ENCODE measurements at regions not wholly inside any gene's neighbourhood (a gene's known extent, or its start where the extent isn't known, plus 50 kb on each side); places are given as distances from the start of the nearest gene placed in this dataset.

DNA sequence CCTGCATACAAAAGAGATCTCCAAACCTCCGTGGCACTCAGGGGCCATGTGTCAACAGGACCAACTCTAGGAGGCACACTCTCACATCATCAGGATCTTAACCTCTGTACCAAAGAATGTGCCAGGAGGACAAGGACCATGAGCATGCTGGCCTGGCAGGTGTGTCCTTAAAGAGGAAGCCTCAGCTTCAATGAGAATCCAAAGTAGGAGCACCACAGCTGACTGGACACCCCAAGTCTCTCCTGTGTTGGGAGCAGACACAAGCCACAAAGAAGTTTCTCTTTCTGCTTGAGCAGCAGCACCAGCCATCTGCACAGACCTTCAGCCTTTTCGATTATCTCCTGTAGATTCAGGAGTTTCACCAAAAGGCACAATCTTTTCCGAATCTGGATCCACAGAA, 1734.5 kb downstream of the TP53TG3F start:
- no peak overlapping the region for H3K4me3 Mint-ChIP-seq
- H3K9me3 Mint-ChIP-seq = peaks cover 3 to 5% of the 10 kb centered on the region in 2 donors
- H3K36me3 Mint-ChIP-seq (ENCODE audit: insufficient read depth in 2 of 2) = no peaks in the 10 kb centered on the region
- no peaks in the 10 kb centered on the region for H3K27me3 Mint-ChIP-seq (ENCODE audit: low read depth)
- DNase-seq = no peak
- no peaks in the 10 kb centered on the region for H3K4me1 Mint-ChIP-seq (ENCODE audit: low read depth)
- no peak overlapping the region for H3K27ac Mint-ChIP-seq
- no peak for ATAC-seq (replicated peaks in 1 of 2)

DNA sequence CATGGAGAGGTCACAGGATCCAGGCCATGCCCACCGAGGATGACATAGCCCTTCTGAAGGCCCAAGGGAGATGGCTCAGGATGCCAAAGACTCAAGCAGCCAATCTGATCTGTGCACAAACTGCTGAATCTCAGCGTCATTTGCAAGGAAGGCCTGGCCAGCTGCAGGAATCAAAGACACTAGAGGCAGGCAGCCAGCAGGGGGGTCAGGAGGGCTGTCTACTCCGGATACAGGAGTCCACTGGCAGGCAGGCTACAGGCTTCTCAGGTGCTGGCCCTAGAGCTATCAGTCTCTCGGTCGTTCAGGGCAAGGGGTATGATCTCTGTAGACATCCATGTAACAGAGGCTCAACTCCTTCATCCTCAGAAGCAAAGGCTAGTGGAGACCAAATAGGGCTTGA, 1735.3 kb downstream of the TP53TG3F start:
- ATAC-seq (replicated peaks in 1 of 2) = no peak
- no peaks in the 10 kb centered on the region for H3K36me3 Mint-ChIP-seq (ENCODE audit: insufficient read depth in 2 of 2)
- H3K27me3 Mint-ChIP-seq (ENCODE audit: low read depth) = no peaks in the 10 kb centered on the region
- no peak for DNase-seq
- H3K4me3 Mint-ChIP-seq = no peak overlapping the region
- peaks cover 5% of the 10 kb centered on the region in 2 donors for H3K9me3 Mint-ChIP-seq
- no peaks in the 10 kb centered on the region for H3K4me1 Mint-ChIP-seq (ENCODE audit: low read depth)
- no peak overlapping the region for H3K27ac Mint-ChIP-seq

DNA sequence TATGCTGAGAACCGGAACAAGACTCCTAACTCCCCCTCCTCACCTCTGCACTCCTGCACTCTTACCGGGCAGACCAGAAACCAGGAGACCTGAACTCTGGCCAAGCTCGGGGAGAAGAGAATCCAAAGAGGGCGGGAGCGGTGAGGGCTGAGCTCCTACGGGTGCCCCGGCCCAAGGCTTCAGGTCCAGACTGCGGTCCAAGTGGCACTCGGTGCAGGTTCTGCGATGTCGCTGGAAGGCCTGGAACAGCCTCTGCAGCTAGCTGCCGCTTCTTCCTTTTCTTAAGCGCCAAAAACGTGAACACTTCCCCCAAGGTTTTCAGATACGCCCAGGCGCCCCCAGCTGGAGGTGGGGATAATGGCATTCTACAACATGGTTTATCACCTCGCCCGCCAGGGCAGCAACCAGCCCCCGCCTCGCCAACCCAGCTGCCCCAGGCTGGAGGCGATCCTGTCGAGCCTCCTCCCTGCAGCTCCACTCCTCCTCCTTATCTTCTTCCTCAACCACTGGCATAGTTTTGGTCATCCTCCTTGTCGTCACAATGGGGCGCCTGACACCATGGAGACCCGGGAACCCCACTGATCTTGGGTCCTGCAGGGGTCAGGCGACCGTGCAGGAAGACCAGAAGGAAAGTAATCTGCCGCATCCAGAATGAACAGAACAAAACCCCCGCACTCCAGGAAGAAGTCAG, 1735.9 kb downstream of the TP53TG3F start:
- no peak for ATAC-seq (replicated peaks in 1 of 2)
- Mint-ChIP-seq H3K27ac (no peak overlapping the region), H3K36me3 (ENCODE audit: insufficient read depth in 2 of 2) (no peaks in the 10 kb centered on the region), H3K4me3 (no peak overlapping the region), H3K27me3 (ENCODE audit: low read depth) (no peaks in the 10 kb centered on the region), H3K4me1 (ENCODE audit: low read depth) (no peaks in the 10 kb centered on the region), H3K9me3 (peaks cover 5 to 8% of the 10 kb centered on the region in 2 donors)
- no peak for DNase-seq

DNA sequence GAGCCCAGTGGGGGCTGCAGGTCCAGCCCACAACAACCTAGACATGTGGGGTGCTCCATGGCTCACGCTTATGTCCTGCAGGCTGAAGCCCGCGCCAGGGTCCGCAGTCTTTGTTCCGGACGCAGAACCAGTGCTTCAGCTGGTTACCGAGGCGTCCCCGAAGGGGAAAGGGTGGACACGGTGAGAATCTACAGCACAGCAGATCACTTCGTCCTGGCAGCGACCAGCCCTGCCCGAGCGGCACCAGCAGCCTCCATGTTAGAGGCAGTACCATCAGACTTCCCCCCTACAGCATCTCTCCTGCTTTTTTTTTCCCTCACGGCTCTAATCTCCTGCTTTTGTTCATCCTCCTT, 1736.4 kb downstream of the TP53TG3F start:
- H3K27ac Mint-ChIP-seq = no peak overlapping the region
- no peak overlapping the region for H3K4me3 Mint-ChIP-seq
- ATAC-seq (replicated peaks in 1 of 2) (no peak), DNase-seq (no peak)
- H3K9me3 Mint-ChIP-seq = peaks cover 5 to 8% of the 10 kb centered on the region in 2 donors
- no peaks in the 10 kb centered on the region for H3K4me1 Mint-ChIP-seq (ENCODE audit: low read depth)
- H3K36me3 Mint-ChIP-seq (ENCODE audit: insufficient read depth in 2 of 2) = no peaks in the 10 kb centered on the region
- no peaks in the 10 kb centered on the region for H3K27me3 Mint-ChIP-seq (ENCODE audit: low read depth)

DNA sequence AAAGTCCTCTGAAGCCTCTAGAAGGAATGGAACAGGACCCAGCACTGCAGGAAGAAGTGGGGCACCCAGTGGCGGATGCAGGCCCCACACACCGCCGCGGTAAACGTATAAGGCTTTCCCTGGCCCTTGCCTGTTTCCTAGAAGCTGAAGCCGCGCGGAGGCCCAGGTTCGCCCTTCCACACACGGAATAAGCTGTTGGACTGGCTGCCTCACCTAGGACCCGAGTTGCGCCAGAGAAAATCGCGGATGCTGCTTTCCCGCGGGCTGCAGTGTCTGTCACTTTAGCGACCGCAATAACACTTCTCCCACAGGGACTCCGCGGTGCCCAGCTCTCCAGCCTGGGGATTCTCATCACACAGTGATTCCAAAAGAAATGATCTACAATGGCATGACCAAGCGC, 1736.9 kb downstream of the TP53TG3F start:
- no peaks in the 10 kb centered on the region for H3K36me3 Mint-ChIP-seq (ENCODE audit: insufficient read depth in 2 of 2)
- ATAC-seq (replicated peaks in 1 of 2) (no peak), DNase-seq (no peak)
- H3K27ac Mint-ChIP-seq = no peak overlapping the region
- H3K27me3 Mint-ChIP-seq (ENCODE audit: low read depth) = no peaks in the 10 kb centered on the region
- H3K4me1 Mint-ChIP-seq (ENCODE audit: low read depth) = no peaks in the 10 kb centered on the region
- peaks cover 5 to 9% of the 10 kb centered on the region in 2 donors for H3K9me3 Mint-ChIP-seq
- no peak overlapping the region for H3K4me3 Mint-ChIP-seq

DNA sequence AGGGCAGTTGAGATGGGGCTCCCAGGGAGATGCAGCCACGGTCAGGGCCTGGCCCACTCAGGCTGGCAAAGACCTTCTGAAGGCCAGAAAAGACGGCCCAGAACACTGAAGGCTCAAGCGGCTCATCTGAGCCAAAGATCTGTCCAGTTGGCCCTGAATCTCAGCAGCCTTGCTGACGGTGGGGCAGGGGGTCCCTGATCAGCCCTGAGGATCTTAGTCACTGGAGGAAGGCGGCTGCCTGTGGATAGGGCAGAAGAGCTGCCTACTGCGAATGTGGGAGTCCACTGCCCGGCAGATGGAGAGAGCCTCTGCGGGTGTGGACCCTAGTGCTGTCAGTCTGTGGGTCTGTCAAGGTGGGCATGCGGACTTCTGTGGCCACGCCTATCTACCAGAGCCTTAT, 1738.2 kb downstream of the TP53TG3F start:
- Mint-ChIP-seq H3K27me3 (ENCODE audit: low read depth) (no peaks in the 10 kb centered on the region), H3K9me3 (peaks cover 6 to 12% of the 10 kb centered on the region in 2 donors), H3K36me3 (ENCODE audit: insufficient read depth in 2 of 2) (peaks cover 2 to 6% of the 10 kb centered on the region in 2 donors), H3K4me1 (ENCODE audit: low read depth) (no peaks in the 10 kb centered on the region), H3K27ac (no peak overlapping the region), H3K4me3 (no peak overlapping the region)
- DNase-seq (no peak), ATAC-seq (replicated peaks in 1 of 2) (no peak)

DNA sequence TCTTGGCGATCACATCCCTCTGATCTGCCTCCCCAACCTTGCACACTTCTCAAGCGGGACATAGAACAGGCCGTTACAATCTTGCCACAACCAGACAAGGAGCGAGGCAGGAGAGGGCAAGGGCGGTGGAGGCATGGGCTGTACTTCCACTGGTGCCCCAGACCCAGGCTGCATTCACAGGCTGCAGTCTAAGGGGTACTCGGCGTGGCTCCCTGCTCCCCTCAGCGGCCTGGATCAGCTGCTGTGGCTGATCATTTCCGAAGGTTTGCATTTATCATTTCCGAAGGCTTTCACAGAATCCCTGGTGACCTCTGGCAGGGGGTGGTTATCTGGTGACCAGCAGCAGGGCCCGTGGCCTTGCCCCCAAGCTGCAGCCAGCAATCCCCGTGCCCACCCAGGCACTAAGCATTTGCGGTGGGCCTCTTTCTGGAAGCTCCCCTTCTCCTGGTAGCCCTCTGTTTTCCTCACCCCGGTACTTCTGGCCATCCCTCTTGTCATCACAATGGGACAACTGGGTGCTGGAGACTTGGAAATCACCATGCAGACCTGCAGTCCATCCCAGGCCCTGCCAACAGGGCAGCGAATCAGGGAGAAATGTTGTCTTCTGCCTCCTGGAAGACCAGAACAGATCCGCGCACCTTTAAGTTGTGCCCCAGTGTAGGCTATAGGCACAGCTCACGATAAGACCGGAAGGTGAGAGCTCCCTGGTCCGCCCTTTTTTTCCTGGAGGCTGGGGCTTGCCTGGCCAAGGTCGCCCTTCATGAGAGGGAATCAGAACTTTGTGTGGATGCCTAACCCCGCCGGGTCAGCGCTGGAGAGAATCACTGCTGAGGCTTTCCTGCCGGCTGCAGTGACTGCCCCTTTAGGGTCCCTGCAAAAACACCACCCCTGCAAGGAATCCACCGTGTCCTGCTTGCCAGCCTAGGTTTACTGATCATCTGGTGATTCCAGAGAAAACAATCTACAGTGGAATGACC, 1739.1 kb downstream of the TP53TG3F start:
- Mint-ChIP-seq H3K4me3 (no peak overlapping the region), H3K27ac (no peak overlapping the region), H3K4me1 (ENCODE audit: low read depth) (no peaks in the 10 kb centered on the region), H3K9me3 (peaks cover 6 to 12% of the 10 kb centered on the region in 2 donors), H3K27me3 (ENCODE audit: low read depth) (no peaks in the 10 kb centered on the region), H3K36me3 (ENCODE audit: insufficient read depth in 2 of 2) (peaks cover 2 to 6% of the 10 kb centered on the region in 2 donors)
- ATAC-seq (replicated peaks in 1 of 2) (no peak), DNase-seq (no peak)

DNA sequence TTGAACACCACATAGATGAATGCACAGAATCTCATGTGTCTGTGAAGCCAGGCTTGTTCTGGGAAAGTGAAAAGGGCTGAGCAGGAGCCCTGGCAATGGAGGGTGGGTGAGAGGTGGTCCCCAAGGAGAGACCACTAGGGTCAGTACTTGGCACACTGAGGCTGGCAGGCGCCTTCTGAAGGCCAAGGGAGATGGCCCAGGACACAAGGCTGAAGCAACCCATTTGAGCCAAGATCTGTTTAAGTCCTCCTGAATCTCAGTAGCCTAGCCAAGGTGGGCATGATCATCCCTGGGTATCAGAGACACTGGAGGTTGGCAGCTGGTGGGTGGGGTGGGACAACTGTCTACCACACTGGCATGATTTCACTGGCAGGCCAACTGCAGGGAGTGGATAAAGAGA, 1741.2 kb downstream of the TP53TG3F start:
- Mint-ChIP-seq H3K27me3 (ENCODE audit: low read depth) (no peaks in the 10 kb centered on the region), H3K27ac (no peak overlapping the region), H3K9me3 (peaks cover 6 to 14% of the 10 kb centered on the region in 2 donors)

DNA sequence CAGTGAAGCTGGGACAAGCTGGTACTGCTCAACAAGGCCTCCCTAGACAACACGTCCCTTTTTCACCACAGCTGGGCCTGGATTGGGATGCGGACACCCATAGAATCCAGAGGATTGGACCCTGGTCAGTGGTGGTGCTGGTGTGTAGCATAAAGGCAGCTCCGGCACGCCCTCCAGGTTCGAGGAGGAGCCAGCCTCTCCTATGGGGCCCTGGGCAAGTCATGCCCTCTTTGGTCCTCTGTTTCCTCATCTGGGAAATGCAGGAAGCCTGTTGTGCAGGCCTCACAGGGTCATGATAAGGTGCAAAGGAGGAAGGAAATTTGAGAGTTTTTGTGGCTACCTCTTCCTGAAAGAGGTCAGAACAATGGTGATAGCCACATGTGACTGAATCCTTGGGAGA, 1741.7 kb downstream of the TP53TG3F start:
- Mint-ChIP-seq H3K27ac (no peak overlapping the region), H3K4me3 (no peak overlapping the region), H3K4me1 (ENCODE audit: low read depth) (no peaks in the 10 kb centered on the region), H3K9me3 (peaks cover 6 to 15% of the 10 kb centered on the region in 2 donors), H3K36me3 (ENCODE audit: insufficient read depth in 2 of 2) (peaks cover 2 to 10% of the 10 kb centered on the region in 2 donors), H3K27me3 (ENCODE audit: low read depth) (no peaks in the 10 kb centered on the region)
- DNase-seq (no peak), ATAC-seq (replicated peaks in 1 of 2) (no peak)

More for the DNA sequence above, 1741.2 kb downstream of the TP53TG3F start:
- no peaks in the 10 kb centered on the region for H3K4me1 Mint-ChIP-seq (ENCODE audit: low read depth)
- H3K4me3 Mint-ChIP-seq = no peak overlapping the region
- ATAC-seq (replicated peaks in 1 of 2) (no peak), DNase-seq (no peak)
- H3K36me3 Mint-ChIP-seq (ENCODE audit: insufficient read depth in 2 of 2) = peaks cover 2 to 8% of the 10 kb centered on the region in 2 donors

DNA sequence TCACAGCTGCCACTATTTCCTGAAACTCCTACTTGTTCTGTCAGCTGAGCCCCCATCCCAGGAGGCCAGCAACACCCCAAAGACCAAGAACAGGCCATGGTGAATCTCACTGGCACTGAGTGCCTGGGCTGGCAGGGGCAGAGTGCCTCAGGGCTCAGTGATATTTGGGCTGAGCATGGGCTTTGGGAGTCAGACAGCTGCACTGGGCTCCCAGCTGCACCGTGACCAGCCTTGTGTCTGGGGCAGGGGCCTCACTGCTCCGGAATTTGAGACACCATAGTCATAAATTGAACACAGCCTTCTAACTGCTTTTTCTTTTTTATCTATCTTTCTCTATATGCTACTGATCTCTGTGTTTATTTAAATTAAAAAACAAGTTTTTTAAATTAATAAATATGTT, 1744.2 kb downstream of the TP53TG3F start:
- no peak for ATAC-seq (replicated peaks in 1 of 2)
- peaks cover 3 to 10% of the 10 kb centered on the region in 2 donors for H3K36me3 Mint-ChIP-seq (ENCODE audit: insufficient read depth in 2 of 2)
- no peaks in the 10 kb centered on the region for H3K4me1 Mint-ChIP-seq (ENCODE audit: low read depth)
- DNase-seq = no peak
- peaks cover 6 to 15% of the 10 kb centered on the region in 2 donors for H3K9me3 Mint-ChIP-seq
- H3K4me3 Mint-ChIP-seq = no peak overlapping the region
- no peak overlapping the region for H3K27ac Mint-ChIP-seq
- no peaks in the 10 kb centered on the region for H3K27me3 Mint-ChIP-seq (ENCODE audit: low read depth)

DNA sequence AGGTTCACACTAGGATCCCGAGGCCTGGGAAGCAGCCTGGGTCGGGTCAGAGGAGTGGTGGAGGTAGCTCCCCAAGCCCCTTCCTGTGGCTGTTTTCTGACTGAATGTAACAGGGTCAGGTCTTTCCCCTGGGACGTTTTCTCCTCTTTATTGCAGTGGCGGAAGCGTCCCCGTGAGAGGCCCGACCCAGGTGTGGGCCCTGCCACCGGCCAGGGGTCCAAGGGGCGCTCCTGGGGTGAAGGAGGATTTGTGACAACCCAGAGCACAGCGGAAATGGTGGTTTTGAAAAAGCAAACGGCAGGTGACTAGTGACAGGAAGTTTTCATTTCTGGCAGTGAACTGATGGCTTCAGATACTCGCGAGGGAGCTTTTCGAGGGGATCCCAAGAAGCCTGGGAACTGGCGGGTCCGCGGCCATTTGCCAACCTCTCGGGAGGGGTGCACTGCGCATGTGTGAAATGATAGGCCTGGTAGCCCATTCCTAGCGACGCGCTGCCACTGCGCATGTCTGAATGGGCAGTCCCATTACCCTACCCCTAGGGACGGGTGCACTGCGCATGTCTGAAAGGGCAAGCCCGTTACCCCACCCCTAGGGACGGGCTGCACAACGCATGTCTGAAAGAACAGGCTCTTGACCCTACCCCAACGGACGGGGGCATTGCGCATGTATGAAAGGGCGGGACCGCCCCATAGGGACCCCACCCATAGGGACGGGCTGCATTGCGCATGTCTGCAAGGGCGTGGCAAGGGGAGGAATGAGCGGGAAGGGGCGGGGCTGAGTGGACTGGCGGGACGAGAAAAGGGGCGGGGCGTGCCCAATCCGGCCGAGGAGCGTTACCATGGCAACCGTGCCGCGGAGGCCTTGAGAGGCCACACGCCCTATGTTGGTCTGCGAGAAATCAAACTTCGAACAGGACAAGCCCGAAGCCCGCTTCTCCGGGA, 1747.9 kb downstream of the TP53TG3F start:
- DNase-seq (no peak), ATAC-seq (replicated peaks in 1 of 2) (no peak)
- no peaks in the 10 kb centered on the region for H3K4me1 Mint-ChIP-seq (ENCODE audit: low read depth)
- no peak overlapping the region for H3K27ac Mint-ChIP-seq
- peaks cover 2 to 7% of the 10 kb centered on the region in 2 donors for H3K36me3 Mint-ChIP-seq (ENCODE audit: insufficient read depth in 2 of 2)
- H3K9me3 Mint-ChIP-seq = peaks cover 2 to 14% of the 10 kb centered on the region in 2 donors
- no peak overlapping the region for H3K4me3 Mint-ChIP-seq
- no peaks in the 10 kb centered on the region for H3K27me3 Mint-ChIP-seq (ENCODE audit: low read depth)

DNA sequence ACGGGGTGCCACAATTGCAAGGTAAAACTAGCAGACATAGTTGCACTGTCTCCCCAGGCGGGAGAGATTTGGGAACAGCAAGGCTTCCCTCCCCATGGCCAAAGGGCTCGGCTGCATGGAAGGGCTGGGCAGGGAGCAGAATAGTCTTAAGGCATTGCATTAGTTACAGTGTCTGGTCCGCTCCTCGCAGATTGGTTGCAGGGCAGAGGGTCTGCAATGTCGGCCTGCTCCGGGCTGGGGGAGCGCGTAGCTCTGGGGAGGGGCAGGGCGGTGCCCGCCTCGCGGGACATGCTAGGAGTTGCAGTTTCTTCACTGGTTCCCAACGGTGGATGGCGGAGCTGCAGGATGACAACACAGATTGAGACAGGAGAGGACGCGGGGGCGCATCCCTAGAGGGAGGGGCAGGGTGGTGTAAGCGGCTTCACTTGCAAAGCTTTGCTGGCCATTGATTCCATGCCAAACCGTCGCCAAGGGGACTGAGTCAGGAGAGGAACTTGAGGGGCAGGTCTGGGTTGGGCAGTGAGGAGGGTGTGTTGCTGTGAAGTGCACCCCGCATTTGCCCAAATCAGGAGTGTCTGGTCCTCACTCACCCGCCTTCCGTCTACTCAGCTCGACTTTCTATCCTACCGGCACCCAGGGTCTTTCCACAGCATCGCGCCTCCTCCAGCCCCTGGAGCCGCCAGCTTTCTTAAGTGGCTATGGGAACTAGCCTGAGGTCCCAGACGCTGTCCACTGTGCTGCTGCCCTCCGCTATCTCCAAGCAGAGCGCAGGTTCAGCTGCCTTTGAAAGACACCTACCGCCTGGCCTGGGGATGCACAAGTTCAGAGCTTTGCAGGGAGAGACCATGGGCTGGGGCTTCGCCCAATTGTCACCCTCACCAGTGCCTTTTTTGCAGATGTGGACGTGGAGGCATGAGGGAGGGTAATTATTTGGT, 1748.9 kb downstream of the TP53TG3F start:
- no peak for ATAC-seq (replicated peaks in 1 of 2)
- peaks cover 2 to 7% of the 10 kb centered on the region in 2 donors for H3K36me3 Mint-ChIP-seq (ENCODE audit: insufficient read depth in 2 of 2)
- H3K27me3 Mint-ChIP-seq (ENCODE audit: low read depth) = no peaks in the 10 kb centered on the region
- no peak overlapping the region for H3K4me3 Mint-ChIP-seq
- no peaks in the 10 kb centered on the region for H3K4me1 Mint-ChIP-seq (ENCODE audit: low read depth)
- peaks cover 2 to 14% of the 10 kb centered on the region in 2 donors for H3K9me3 Mint-ChIP-seq
- no peak overlapping the region for H3K27ac Mint-ChIP-seq
- DNase-seq = no peak
